ENCODE measurements at regions not wholly inside any gene's neighbourhood (a gene's known extent, or its start where the extent isn't known, plus 50 kb on each side); places are given as distances from the start of the nearest gene placed in this dataset.

- DNase-seq (ENCODE audit: low read depth): peak; percentile 34
- H3K4me3 ChIP-seq (ENCODE audit: low read length): no peak overlapping the region
- TF ChIP-seq, protein P1, sequence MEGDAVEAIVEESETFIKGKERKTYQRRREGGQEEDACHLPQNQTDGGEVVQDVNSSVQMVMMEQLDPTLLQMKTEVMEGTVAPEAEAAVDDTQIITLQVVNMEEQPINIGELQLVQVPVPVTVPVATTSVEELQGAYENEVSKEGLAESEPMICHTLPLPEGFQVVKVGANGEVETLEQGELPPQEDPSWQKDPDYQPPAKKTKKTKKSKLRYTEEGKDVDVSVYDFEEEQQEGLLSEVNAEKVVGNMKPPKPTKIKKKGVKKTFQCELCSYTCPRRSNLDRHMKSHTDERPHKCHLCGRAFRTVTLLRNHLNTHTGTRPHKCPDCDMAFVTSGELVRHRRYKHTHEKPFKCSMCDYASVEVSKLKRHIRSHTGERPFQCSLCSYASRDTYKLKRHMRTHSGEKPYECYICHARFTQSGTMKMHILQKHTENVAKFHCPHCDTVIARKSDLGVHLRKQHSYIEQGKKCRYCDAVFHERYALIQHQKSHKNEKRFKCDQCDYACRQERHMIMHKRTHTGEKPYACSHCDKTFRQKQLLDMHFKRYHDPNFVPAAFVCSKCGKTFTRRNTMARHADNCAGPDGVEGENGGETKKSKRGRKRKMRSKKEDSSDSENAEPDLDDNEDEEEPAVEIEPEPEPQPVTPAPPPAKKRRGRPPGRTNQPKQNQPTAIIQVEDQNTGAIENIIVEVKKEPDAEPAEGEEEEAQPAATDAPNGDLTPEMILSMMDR (conservative IDR thresholded peaks at IDR 0.05; ENCODE audit: low read depth, low read length): peak; percentile 98
Measured at GRCh38 chr4:181528570-181529184, 714.5 kb upstream of the TENM3 start.

- TF ChIP-seq, protein P1 (conservative IDR thresholded peaks at IDR 0.05; ENCODE audit: low read depth, low read length): no peak
- no peak overlapping the region for H3K4me3 ChIP-seq (ENCODE audit: low read length)
- DNase-seq (ENCODE audit: low read depth): no peak
Measured at GRCh38 chr4:181529537-181529936, 713.7 kb upstream of the TENM3 start.

- TF ChIP-seq, protein P1 (conservative IDR thresholded peaks at IDR 0.05; ENCODE audit: low read depth, low read length): no peak
- H3K4me3 ChIP-seq (ENCODE audit: low read length): no peak overlapping the region
- no peak for DNase-seq (ENCODE audit: low read depth)
Measured at GRCh38 chr4:181536196-181536746, 706.9 kb upstream of the TENM3 start.

DNA sequence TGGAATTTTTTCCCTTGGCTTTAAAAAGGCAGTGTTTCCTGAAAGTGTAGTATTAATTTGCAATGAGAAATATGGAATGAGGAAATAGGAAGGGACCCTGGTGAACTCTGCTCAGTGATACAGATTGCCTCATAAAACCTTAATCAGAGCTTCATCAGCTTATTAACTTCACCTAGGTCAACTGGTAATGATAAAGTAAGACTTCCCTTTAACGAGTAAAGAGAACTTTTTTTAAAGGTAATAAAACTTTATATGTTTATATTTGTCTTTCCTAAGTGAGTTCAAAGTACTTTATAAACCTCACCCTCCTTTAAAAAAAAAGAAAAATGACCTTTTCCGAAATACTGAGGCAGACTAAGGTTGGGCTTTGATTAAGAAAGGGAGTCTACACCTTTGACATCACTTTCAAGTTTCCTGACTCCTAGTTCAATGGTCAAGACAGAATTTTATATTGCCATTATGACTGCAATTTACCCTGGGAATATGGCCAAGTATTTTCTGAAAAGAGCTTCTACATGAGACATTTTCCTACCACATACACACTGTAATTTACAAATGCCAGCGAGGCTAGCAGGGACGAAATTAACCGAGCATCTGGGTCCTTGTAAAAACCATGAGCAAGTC, 706.3 kb upstream of the TENM3 start:
- no peak for DNase-seq (ENCODE audit: low read depth)
- TF ChIP-seq, protein P1 (conservative IDR thresholded peaks at IDR 0.05; ENCODE audit: low read depth, low read length): no peak
- no peak overlapping the region for H3K4me3 ChIP-seq (ENCODE audit: low read length)

- TF ChIP-seq, protein P1 (conservative IDR thresholded peaks at IDR 0.05; ENCODE audit: low read depth, low read length): no peak
- H3K4me3 ChIP-seq (ENCODE audit: low read length): no peak overlapping the region
Measured at GRCh38 chr4:181538431-181538830, 704.8 kb upstream of the TENM3 start.

GRCh38 chr4:181541396-181541795, 701.8 kb upstream of the TENM3 start:
- TF ChIP-seq, protein P1 (conservative IDR thresholded peaks at IDR 0.05; ENCODE audit: low read depth, low read length): no peak
- no peak for DNase-seq (ENCODE audit: low read depth)
- no peak overlapping the region for H3K4me3 ChIP-seq (ENCODE audit: low read length)

More at GRCh38 chr4:181538431-181538830, 704.8 kb upstream of the TENM3 start:
- DNase-seq (ENCODE audit: low read depth): no peak

Data from retinal pigment epithelial cell (primary cell).